ENCODE measurements at regions not wholly inside any gene's neighbourhood (a gene's known extent, or its start where the extent isn't known, plus 50 kb on each side); places are given as distances from the start of the nearest gene placed in this dataset.

- no peak overlapping the region for H3K4me3 ChIP-seq (ENCODE audit: insufficient read depth, low read depth, low read length)
Observed at GRCh38 chr18:7467708-7468466, 99.2 kb upstream of the PTPRM start.

GRCh38 chr18:7470101-7470500 is 97.0 kb upstream of the PTPRM start:
- Histone ChIP-seq H3K36me3 (replicated peaks; ENCODE audit: control insufficient read depth, insufficient read depth, low read length) (no peaks in the 10 kb centered on the region), H3K4me3 (ENCODE audit: insufficient read depth, low read depth, low read length) (no peak overlapping the region), H3K27me3 (ENCODE audit: control insufficient read depth, insufficient read depth, low read length) (no peaks in the 10 kb centered on the region)
- DNase-seq, result no peak

More at GRCh38 chr18:7467708-7468466, 99.2 kb upstream of the PTPRM start:
- no peaks in the 10 kb centered on the region for H3K36me3 ChIP-seq (replicated peaks; ENCODE audit: control insufficient read depth, insufficient read depth, low read length)
- no peak for DNase-seq
- H3K27me3 ChIP-seq (ENCODE audit: control insufficient read depth, insufficient read depth, low read length), result no peaks in the 10 kb centered on the region; the same call in 1 of the 2 replicates

- no peak for DNase-seq
- Histone ChIP-seq H3K36me3 (replicated peaks; ENCODE audit: control insufficient read depth, insufficient read depth, low read length) (no peaks in the 10 kb centered on the region), H3K4me3 (ENCODE audit: insufficient read depth, low read depth, low read length) (no peak overlapping the region), H3K27me3 (ENCODE audit: control insufficient read depth, insufficient read depth, low read length) (no peaks in the 10 kb centered on the region)
Observed at GRCh38 chr18:7470503-7470902, 96.6 kb upstream of the PTPRM start.

GRCh38 chr18:7476386-7476785 is 90.7 kb upstream of the PTPRM start:
- no peaks in the 10 kb centered on the region for H3K36me3 ChIP-seq (replicated peaks; ENCODE audit: control insufficient read depth, insufficient read depth, low read length)
- no peak for DNase-seq
- no peaks in the 10 kb centered on the region for H3K27me3 ChIP-seq (ENCODE audit: control insufficient read depth, insufficient read depth, low read length)
- H3K4me3 ChIP-seq (ENCODE audit: insufficient read depth, low read depth, low read length), result no peak overlapping the region

GRCh38 chr18:7479756-7480155 is 87.4 kb upstream of the PTPRM start:
- no peak for DNase-seq
- Histone ChIP-seq H3K27me3 (ENCODE audit: control insufficient read depth, insufficient read depth, low read length) (no peaks in the 10 kb centered on the region), H3K4me3 (ENCODE audit: insufficient read depth, low read depth, low read length) (no peak overlapping the region), H3K36me3 (replicated peaks; ENCODE audit: control insufficient read depth, insufficient read depth, low read length) (no peaks in the 10 kb centered on the region)

GRCh38 chr18:7480879-7481278 is 86.2 kb upstream of the PTPRM start:
- Histone ChIP-seq H3K36me3 (replicated peaks; ENCODE audit: control insufficient read depth, insufficient read depth, low read length) (no peaks in the 10 kb centered on the region), H3K4me3 (ENCODE audit: insufficient read depth, low read depth, low read length) (no peak overlapping the region), H3K27me3 (ENCODE audit: control insufficient read depth, insufficient read depth, low read length) (no peaks in the 10 kb centered on the region)
- no peak for DNase-seq

GRCh38 chr18:7482342-7482741 is 84.8 kb upstream of the PTPRM start:
- Histone ChIP-seq H3K27me3 (ENCODE audit: control insufficient read depth, insufficient read depth, low read length) (no peaks in the 10 kb centered on the region), H3K4me3 (ENCODE audit: insufficient read depth, low read depth, low read length) (no peak overlapping the region), H3K36me3 (replicated peaks; ENCODE audit: control insufficient read depth, insufficient read depth, low read length) (no peaks in the 10 kb centered on the region)
- no peak for DNase-seq

GRCh38 chr18:7485616-7486015 is 81.5 kb upstream of the PTPRM start:
- Histone ChIP-seq H3K36me3 (replicated peaks; ENCODE audit: control insufficient read depth, insufficient read depth, low read length) (no peaks in the 10 kb centered on the region), H3K4me3 (ENCODE audit: insufficient read depth, low read depth, low read length) (no peak overlapping the region), H3K27me3 (ENCODE audit: control insufficient read depth, insufficient read depth, low read length) (no peaks in the 10 kb centered on the region)
- DNase-seq, result no peak

GRCh38 chr18:7488571-7488970 is 78.5 kb upstream of the PTPRM start:
- H3K27me3 ChIP-seq (ENCODE audit: control insufficient read depth, insufficient read depth, low read length), result no peaks in the 10 kb centered on the region
- no peaks in the 10 kb centered on the region for H3K36me3 ChIP-seq (replicated peaks; ENCODE audit: control insufficient read depth, insufficient read depth, low read length)
- no peak for DNase-seq
- H3K4me3 ChIP-seq (ENCODE audit: insufficient read depth, low read depth, low read length), result no peak overlapping the region

GRCh38 chr18:7490104-7490503 is 77.0 kb upstream of the PTPRM start:
- no peaks in the 10 kb centered on the region for H3K27me3 ChIP-seq (ENCODE audit: control insufficient read depth, insufficient read depth, low read length)
- no peak for DNase-seq
- no peak overlapping the region for H3K4me3 ChIP-seq (ENCODE audit: insufficient read depth, low read depth, low read length)
- no peaks in the 10 kb centered on the region for H3K36me3 ChIP-seq (replicated peaks; ENCODE audit: control insufficient read depth, insufficient read depth, low read length)

- H3K36me3 ChIP-seq (replicated peaks; ENCODE audit: control insufficient read depth, insufficient read depth, low read length), result no peaks in the 10 kb centered on the region
- no peaks in the 10 kb centered on the region for H3K27me3 ChIP-seq (ENCODE audit: control insufficient read depth, insufficient read depth, low read length)
- no peak overlapping the region for H3K4me3 ChIP-seq (ENCODE audit: insufficient read depth, low read depth, low read length)
- DNase-seq, result no peak
Observed at GRCh38 chr18:7492385-7492784, 74.7 kb upstream of the PTPRM start.

GRCh38 chr18:7497081-7497480 is 70.0 kb upstream of the PTPRM start:
- H3K36me3 ChIP-seq (replicated peaks; ENCODE audit: control insufficient read depth, insufficient read depth, low read length), result no peaks in the 10 kb centered on the region
- H3K27me3 ChIP-seq (ENCODE audit: control insufficient read depth, insufficient read depth, low read length), result no peaks in the 10 kb centered on the region
- H3K4me3 ChIP-seq (ENCODE audit: insufficient read depth, low read depth, low read length), result no peak overlapping the region
- no peak for DNase-seq

GRCh38 chr18:7511106-7511505 is 56.0 kb upstream of the PTPRM start:
- Histone ChIP-seq H3K4me3 (ENCODE audit: insufficient read depth, low read depth, low read length) (no peak overlapping the region), H3K36me3 (replicated peaks; ENCODE audit: control insufficient read depth, insufficient read depth, low read length) (no peaks in the 10 kb centered on the region), H3K27me3 (ENCODE audit: control insufficient read depth, insufficient read depth, low read length) (no peaks in the 10 kb centered on the region)
- no peak for DNase-seq

GRCh38 chr18:7512348-7512747 is 54.8 kb upstream of the PTPRM start:
- H3K4me3 ChIP-seq (ENCODE audit: insufficient read depth, low read depth, low read length), result no peak overlapping the region
- no peak for DNase-seq
- H3K36me3 ChIP-seq (replicated peaks; ENCODE audit: control insufficient read depth, insufficient read depth, low read length), result no peaks in the 10 kb centered on the region
- no peaks in the 10 kb centered on the region for H3K27me3 ChIP-seq (ENCODE audit: control insufficient read depth, insufficient read depth, low read length)

- no peak for DNase-seq
- Histone ChIP-seq H3K36me3 (replicated peaks; ENCODE audit: control insufficient read depth, insufficient read depth, low read length) (no peaks in the 10 kb centered on the region), H3K4me3 (ENCODE audit: insufficient read depth, low read depth, low read length) (no peak overlapping the region), H3K27me3 (ENCODE audit: control insufficient read depth, insufficient read depth, low read length) (no peaks in the 10 kb centered on the region)
Observed at GRCh38 chr18:7512990-7513389, 54.1 kb upstream of the PTPRM start.
